Stimulated activated CD8-positive, alpha-beta memory T cell treated with anti-CD3 and anti-CD28 coated beads, Interleukin-15, amount 100 ng/mL, for 24 hours (primary cell): ENCODE measurements at regions not wholly inside any gene's neighbourhood (a gene's known extent, or its start where the extent isn't known, plus 50 kb on each side); places are given as distances from the start of the nearest gene placed in this dataset.

Experiments used
- DNase-seq: peaks from one replicate; pipeline ENCODE4 v3.0.0-alpha.2; 2020; ENCODE audit warnings: low read depth

GRCh38 chr2:217523286-217523685 lies 479.5 kb downstream of the TNS1 start:
- DNase-seq, result no peak

DNA sequence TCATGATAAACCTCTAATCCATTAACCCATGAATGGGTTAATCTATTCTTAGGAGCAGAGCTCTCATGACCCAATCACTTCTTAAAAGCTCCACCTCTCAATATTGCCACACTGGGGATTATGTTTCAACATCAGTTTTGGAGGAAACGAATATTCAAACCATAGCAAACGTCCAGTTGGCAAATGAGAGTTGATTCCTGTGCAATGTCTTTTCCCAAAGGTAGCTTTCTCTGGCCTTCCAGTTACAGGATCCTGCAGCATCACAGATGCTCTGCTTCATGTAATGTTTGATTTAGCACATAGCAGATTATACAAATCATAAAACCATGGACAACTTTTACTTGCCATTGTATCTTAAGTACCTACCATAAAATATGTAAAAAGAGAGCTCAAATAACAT lies 481.0 kb downstream of the TNS1 start:
- no peak for DNase-seq

GRCh38 chr2:217520356-217521010 lies 482.3 kb downstream of the TNS1 start:
- DNase-seq, result no peak

GRCh38 chr2:217517402-217517801 lies 485.4 kb downstream of the TNS1 start:
- DNase-seq, result no peak

GRCh38 chr2:217515615-217516309 lies 487.0 kb downstream of the TNS1 start:
- DNase-seq, result no peak

DNA sequence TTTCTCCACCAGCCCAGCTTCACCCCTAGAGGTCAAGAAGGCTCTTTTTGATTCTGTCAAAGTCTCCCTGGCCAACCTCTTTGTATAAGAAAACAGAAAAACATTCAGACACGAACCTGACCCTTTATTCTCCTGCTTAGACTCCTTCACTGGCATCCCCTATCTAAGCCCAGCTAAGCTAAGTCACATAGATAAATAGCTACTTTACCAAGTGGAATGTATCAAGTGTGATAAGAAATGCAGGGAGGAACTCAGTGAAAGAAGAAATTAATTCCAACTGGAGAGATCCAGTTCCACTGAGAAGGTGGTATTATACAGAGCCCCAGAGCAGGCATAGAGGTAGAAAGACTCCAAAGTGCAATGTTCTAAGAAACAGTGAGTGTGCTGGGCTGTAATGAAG lies 489.5 kb downstream of the TNS1 start:
- no peak for DNase-seq

GRCh38 chr2:217512728-217513127 lies 490.1 kb downstream of the TNS1 start:
- no peak for DNase-seq

DNA sequence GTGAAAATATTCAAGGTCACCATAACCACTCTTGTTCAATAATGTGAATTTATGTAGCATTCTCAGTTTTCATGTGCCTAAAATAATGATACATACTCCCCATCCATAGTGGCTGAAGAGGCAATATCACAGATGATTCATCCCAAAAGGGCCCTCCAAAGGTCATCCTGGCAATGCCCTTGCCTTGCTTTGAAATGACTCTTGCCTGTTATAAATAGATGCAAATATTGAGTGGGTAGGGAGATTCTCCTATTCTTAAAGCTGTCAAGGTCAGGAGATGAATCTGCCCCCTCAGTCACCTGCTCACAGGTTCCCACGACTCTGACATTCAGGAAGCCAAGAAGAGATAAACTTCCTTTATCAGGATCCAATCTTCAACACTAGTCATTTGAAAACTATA lies 490.5 kb downstream of the TNS1 start:
- no peak for DNase-seq

GRCh38 chr2:217511850-217512249 lies 490.9 kb downstream of the TNS1 start:
- no peak for DNase-seq

GRCh38 chr2:217510771-217511291 lies 492.0 kb downstream of the TNS1 start:
- no peak for DNase-seq

- DNase-seq, result no peak
These were observed 497.5 kb downstream of the TNS1 start for GRCh38 chr2:217505303-217505702.

GRCh38 chr2:217501887-217502286 lies 500.9 kb downstream of the TNS1 start:
- no peak for DNase-seq

DNA sequence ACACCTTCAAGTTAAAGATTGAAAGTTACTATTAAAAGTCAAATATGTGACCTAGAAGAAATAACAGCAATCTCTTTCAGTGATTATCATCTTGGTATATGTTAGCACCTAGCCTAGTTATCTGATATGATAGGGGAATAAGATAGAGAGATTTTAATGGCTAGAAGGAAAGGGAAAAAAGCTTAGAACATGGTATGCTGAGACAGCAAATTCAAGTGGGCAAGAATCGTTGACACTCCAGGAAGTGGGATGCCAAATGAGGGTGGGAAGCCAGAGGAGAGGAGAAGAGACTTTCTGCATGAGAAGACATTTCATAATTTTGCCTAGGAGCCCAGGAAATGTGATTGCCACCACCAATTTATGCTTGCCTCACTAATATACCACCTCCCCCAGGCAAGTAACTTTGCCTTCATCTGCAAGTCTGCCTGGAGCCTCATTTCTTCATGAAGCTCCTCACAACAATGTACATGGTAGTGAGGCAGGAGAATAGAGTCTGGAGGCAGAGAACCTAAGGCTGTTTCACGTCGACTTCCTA lies 504.9 kb downstream of the TNS1 start:
- no peak for DNase-seq

- no peak for DNase-seq
These were observed 508.2 kb downstream of the TNS1 start for GRCh38 chr2:217494557-217494956.

- DNase-seq, result no peak
These were observed 511.5 kb downstream of the TNS1 start for GRCh38 chr2:217491271-217491670.

DNA sequence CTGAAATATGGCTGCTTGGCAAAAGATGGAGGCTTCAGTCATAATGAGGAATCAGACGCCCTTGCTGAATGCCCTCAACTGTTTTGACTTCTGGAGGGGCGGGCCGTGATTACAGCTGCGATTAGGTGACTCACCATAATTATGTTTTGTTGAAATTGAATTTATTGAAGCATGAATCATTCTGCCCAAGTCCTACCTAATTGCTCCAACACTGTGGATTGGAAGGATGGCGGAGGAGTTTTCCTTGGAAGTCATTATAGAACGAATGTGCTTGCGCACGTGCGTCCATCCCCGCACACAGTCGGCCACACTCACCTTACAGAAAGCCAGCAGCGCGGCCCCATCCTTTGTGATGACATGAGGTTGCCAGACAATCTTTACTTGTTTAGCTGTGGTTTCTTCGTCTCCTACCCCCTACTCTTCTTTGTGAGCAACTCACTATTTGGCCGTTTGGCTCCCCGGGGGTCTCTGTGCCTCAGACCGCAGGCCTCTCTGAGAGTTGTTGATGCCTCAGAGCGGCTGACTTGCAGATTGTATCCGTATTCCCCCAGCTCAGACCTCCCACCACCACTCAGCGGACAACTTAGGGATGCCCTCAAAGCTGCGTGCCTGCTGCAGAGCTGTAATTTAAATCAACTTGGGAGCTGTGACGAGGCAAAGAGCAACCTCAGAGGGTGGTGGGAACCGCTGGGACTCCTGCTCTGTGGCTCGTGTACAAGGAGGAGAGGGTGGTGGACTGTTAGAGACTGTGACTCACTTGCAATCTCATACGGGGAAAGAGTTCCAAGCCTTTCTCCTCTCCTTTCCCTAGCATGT lies 513.4 kb downstream of the TNS1 start:
- no peak for DNase-seq

DNA sequence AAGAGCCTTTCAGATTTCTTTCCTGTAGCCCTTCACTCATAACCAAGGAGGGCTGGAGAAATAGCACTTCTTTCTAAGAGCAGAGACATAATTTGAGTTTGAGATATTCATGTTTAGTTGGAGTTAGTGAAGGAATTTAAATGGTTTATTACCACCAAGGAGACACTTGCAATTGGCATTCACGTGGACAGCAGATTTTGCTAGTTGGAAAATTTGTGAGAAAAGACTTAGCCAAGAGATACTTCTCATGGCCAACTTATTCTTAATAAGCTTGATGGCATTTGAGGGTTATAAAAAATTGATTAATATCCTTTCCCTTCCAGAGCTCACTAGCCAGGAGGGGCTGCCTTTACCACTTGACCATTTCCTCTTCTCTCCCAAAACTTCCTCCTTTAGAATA lies 518.7 kb downstream of the TNS1 start:
- DNase-seq, result no peak

GRCh38 chr2:217482056-217482710 lies 520.6 kb downstream of the TNS1 start:
- no peak for DNase-seq

DNA sequence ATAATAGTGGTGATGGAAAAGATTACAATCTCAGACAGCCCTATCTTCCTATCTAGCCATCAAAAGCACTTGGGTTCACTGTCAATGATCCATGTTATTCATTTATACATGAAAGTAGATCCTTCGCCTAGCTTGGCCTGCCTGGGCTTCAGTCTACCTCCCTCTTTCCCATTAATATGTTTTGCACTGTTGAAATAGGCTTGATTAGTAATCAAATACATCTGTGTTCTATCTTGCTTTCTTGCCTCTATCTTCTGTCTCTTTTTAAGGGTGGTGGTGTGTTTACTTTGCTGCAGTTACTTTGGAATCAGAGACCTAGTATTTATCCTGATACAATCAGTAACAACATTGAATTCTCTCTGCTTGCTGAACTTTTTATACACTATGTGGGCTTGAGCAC lies 521.2 kb downstream of the TNS1 start:
- DNase-seq, result no peak

DNA sequence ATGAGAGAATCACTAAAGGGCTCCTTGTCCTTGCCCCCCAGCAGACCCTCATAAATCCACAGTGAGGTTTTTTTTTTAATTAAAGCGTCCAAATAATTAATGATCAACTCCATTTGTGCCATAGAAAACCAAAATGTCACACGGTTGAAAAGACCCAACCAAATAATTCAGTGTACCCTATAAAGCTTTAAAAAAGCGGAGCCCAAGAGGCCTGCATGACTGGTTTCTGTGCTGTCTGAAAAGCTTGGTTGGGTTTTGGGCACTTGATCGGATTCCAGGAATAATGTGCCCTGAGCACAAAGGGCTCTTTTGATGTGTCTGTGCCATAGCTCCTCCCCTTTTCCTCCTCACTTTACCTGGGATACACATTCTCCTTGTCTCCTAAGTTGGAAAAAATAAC lies 523.2 kb downstream of the TNS1 start:
- DNase-seq, result no peak

GRCh38 chr2:217478831-217479455 lies 523.9 kb downstream of the TNS1 start:
- DNase-seq, result no peak

GRCh38 chr2:217477583-217477982 lies 525.2 kb downstream of the TNS1 start:
- no peak for DNase-seq
